Natural killer cell (primary cell): ENCODE measurements at regions not wholly inside any gene's neighbourhood (a gene's known extent, or its start where the extent isn't known, plus 50 kb on each side); places are given as distances from the start of the nearest gene placed in this dataset.

ENCODE experiments used
- ATAC-seq, 3 donors: fragments of 150-1000 bp in 2 of 3; fragments of 200-7000 bp in 1 of 3; cut with Tn5 transposase; 1 replicate in 1 of 3; 2 replicates in 2 of 3; pipeline ENCODE4 v1.10.0; 2021; ENCODE audit warnings: mild to moderate bottlenecking in 2 of 3, moderate library complexity in 2 of 3
- DNase-seq, 2 donors: peaks; one replicate each; pipeline versions ENCODE4 v3.0.0 to v3.0.0-alpha.2; 2013 to 2021; ENCODE audit warnings: mixed read lengths in 1 of 2
- H3K27ac ChIP-seq: one replicate; pipeline ENCODE4 v1.5.1; 2013; ENCODE audit warnings: mild to moderate bottlenecking, low read length
- H3K27me3 ChIP-seq: one replicate; pipeline ENCODE4 v1.6.1; 2013; ENCODE audit warnings: low read length; ENCODE audit not compliant: control insufficient read depth, insufficient read depth
- H3K36me3 ChIP-seq: one replicate; pipeline ENCODE4 v1.6.1; 2013; ENCODE audit warnings: low read length; ENCODE audit not compliant: control insufficient read depth, insufficient read depth
- H3K4me1 ChIP-seq: one replicate; pipeline ENCODE4 v1.6.1; 2013; ENCODE audit warnings: low read length; ENCODE audit not compliant: control insufficient read depth, insufficient read depth
- H3K4me3 ChIP-seq: one replicate; pipeline ENCODE4 v1.5.1; 2013; ENCODE audit warnings: low read length
- H3K9me3 ChIP-seq: one replicate; pipeline ENCODE4 v1.6.1; 2013; ENCODE audit warnings: low read length; ENCODE audit not compliant: control insufficient read depth, insufficient read depth
- H3K27ac Mint-ChIP-seq, 2 donors: one replicate each; pipeline ENCODE4 v1.8.0; 2022; ENCODE audit warnings: mild to moderate bottlenecking in 2 of 2, mixed read lengths in 2 of 2, moderate library complexity in 1 of 2
- H3K27me3 Mint-ChIP-seq, 2 donors: one replicate each; pipeline ENCODE4 v1.8.0; 2022; ENCODE audit warnings: low read depth in 2 of 2, mixed read lengths in 2 of 2
- H3K36me3 Mint-ChIP-seq: one replicate; pipeline ENCODE4 v1.8.0; 2022; ENCODE audit warnings: mixed read lengths
- H3K4me1 Mint-ChIP-seq, 2 donors: one replicate each; pipeline ENCODE4 v1.8.0; 2022; ENCODE audit warnings: mixed read lengths in 2 of 2
- H3K4me3 Mint-ChIP-seq: one replicate; pipeline ENCODE4 v1.8.0; 2022; ENCODE audit warnings: mild to moderate bottlenecking, moderate library complexity, mixed read lengths
- H3K9me3 Mint-ChIP-seq, 2 donors: one replicate each; pipeline ENCODE4 v1.8.0; 2022; ENCODE audit warnings: mixed read lengths in 2 of 2
- CTCF ChIP-seq: fragments of 200-600 bp; IDR thresholded peaks from one replicate; pipeline ENCODE4 v1.8.0; 2022; ENCODE audit warnings: antibody characterized with exemption
- WGBS: methylation state at CpG from one replicate; pipeline ENCODE4 v1.1.7; 2013; ENCODE audit warnings: missing lambda C conversion rate; ENCODE audit not compliant: insufficient coverage; 5-methylcytosine and 5-hydroxymethylcytosine counted together
- intact Hi-C: fragments of 100-400 bp; cut with micrococcal nuclease; formaldehyde crosslinking; loops from one replicate; pipeline ENCODE4 v1.14.2; 2022

GRCh38 chr3:177694316-177694715 is 497.0 kb upstream of the TBL1XR1 start:
- H3K27ac Mint-ChIP-seq: no peak overlapping the region
- peaks cover 0 to 14% of the 10 kb centered on the region in 2 donors for H3K27me3 Mint-ChIP-seq
- no peaks in the 10 kb centered on the region for H3K36me3 ChIP-seq
- DNase-seq (no peak), ATAC-seq (no peak)
- WGBS: 9% methylated on average over 1 of the region's 3 CpGs
- no peak for TF ChIP-seq CTCF
- peaks cover 6 to 11% of the 10 kb centered on the region in 2 donors for H3K4me1 Mint-ChIP-seq
- no peaks in the 10 kb centered on the region for H3K4me1 ChIP-seq
- H3K4me3 Mint-ChIP-seq: no peak overlapping the region
- H3K36me3 Mint-ChIP-seq: no peaks in the 10 kb centered on the region
- H3K4me3 ChIP-seq: no peak overlapping the region
- no peaks in the 10 kb centered on the region for H3K27me3 ChIP-seq
- no peaks in the 10 kb centered on the region for H3K9me3 Mint-ChIP-seq
- intact Hi-C loops: no loop called here
- H3K27ac ChIP-seq: no peak overlapping the region
- H3K9me3 ChIP-seq: no peaks in the 10 kb centered on the region

GRCh38 chr3:177694951-177695350 is 497.7 kb upstream of the TBL1XR1 start:
- no peak for TF ChIP-seq CTCF
- 75% methylated on average over 1 of the region's 1 CpG for WGBS
- DNase-seq (no peak), ATAC-seq (no peak)
- Mint-ChIP-seq H3K27me3 (peaks cover 0 to 14% of the 10 kb centered on the region in 2 donors), H3K4me3 (no peak overlapping the region), H3K9me3 (no peaks in the 10 kb centered on the region), H3K27ac (no peak overlapping the region), H3K4me1 (peaks cover 6 to 11% of the 10 kb centered on the region in 2 donors), H3K36me3 (no peaks in the 10 kb centered on the region)
- no peaks in the 10 kb centered on the region for H3K4me1 ChIP-seq
- intact Hi-C loops: no loop called here
- H3K36me3 ChIP-seq: no peaks in the 10 kb centered on the region
- no peaks in the 10 kb centered on the region for H3K27me3 ChIP-seq
- H3K4me3 ChIP-seq: no peak overlapping the region
- no peak overlapping the region for H3K27ac ChIP-seq
- no peaks in the 10 kb centered on the region for H3K9me3 ChIP-seq

GRCh38 chr3:177700117-177700516 is 502.8 kb upstream of the TBL1XR1 start:
- ATAC-seq: no peak
- Mint-ChIP-seq H3K36me3 (no peaks in the 10 kb centered on the region), H3K4me1 (peaks cover 0 to 16% of the 10 kb centered on the region in 2 donors), H3K27ac (no peak overlapping the region), H3K4me3 (no peak overlapping the region), H3K27me3 (peaks cover 3 to 14% of the 10 kb centered on the region in 2 donors), H3K9me3 (no peaks in the 10 kb centered on the region)
- Histone ChIP-seq H3K9me3 (no peaks in the 10 kb centered on the region), H3K4me3 (no peak overlapping the region), H3K4me1 (no peaks in the 10 kb centered on the region), H3K36me3 (no peaks in the 10 kb centered on the region), H3K27ac (no peak overlapping the region), H3K27me3 (no peaks in the 10 kb centered on the region)
- 89% methylated on average over 7 of the region's 7 CpGs for WGBS
- TF ChIP-seq CTCF: no peak
- no peak for DNase-seq
- intact Hi-C loops: no loop called here

GRCh38 chr3:177703788-177704187 is 506.5 kb upstream of the TBL1XR1 start:
- Histone ChIP-seq H3K4me1 (no peaks in the 10 kb centered on the region), H3K27ac (no peak overlapping the region), H3K4me3 (no peak overlapping the region), H3K9me3 (no peaks in the 10 kb centered on the region), H3K36me3 (no peaks in the 10 kb centered on the region), H3K27me3 (no peaks in the 10 kb centered on the region)
- Mint-ChIP-seq H3K4me1 (peaks cover 0 to 16% of the 10 kb centered on the region in 2 donors), H3K27me3 (peaks cover 0 to 3% of the 10 kb centered on the region in 2 donors), H3K9me3 (no peaks in the 10 kb centered on the region), H3K36me3 (no peaks in the 10 kb centered on the region), H3K27ac (no peak overlapping the region), H3K4me3 (no peak overlapping the region)
- intact Hi-C loops: no loop called here
- 86% methylated on average over 3 of the region's 3 CpGs for WGBS
- DNase-seq: no peak
- peak in 2 of 3 donors; percentile 33 to 65 for ATAC-seq
- no peak for TF ChIP-seq CTCF
